ENCODE measurements at regions not wholly inside any gene's neighbourhood (a gene's known extent, or its start where the extent isn't known, plus 50 kb on each side); places are given as distances from the start of the nearest gene placed in this dataset.

- DNase-seq (no peak), ATAC-seq (no peak)
- H3K27ac ChIP-seq (ENCODE audit: low read length): no peak overlapping the region
- H3K9me2 ChIP-seq (replicated peaks; ENCODE audit: low read length): no peaks in the 10 kb centered on the region
- ChIA-PET POLR2A (ENCODE audit: unreplicated experiment) (no interaction called here), CTCF (no interaction called here)
- H3K4me2 ChIP-seq (ENCODE audit: low read length): no peak overlapping the region
- H3K36me3 ChIP-seq (ENCODE audit: low read depth, low read length): no peaks in the 10 kb centered on the region
- no peak overlapping the region for H3K9ac ChIP-seq (ENCODE audit: low read length)
- H3K27me3 ChIP-seq (ENCODE audit: low read length): no peaks in the 10 kb centered on the region
- H3K4me1 ChIP-seq (ENCODE audit: insufficient read depth, low read length): no peaks in the 10 kb centered on the region
- H3K4me3 ChIP-seq (ENCODE audit: low read length): no peak overlapping the region
- H3K79me2 ChIP-seq (ENCODE audit: low read length): no peaks in the 10 kb centered on the region
- intact Hi-C loops (cut with micrococcal nuclease): no loop called here
- H4K20me1 ChIP-seq (ENCODE audit: low read length): no peaks in the 10 kb centered on the region
- no peaks in the 10 kb centered on the region for H3K9me3 ChIP-seq (ENCODE audit: low read length)
- no peak overlapping the region for H2AFZ ChIP-seq (ENCODE audit: low read length)
- TF ChIP-seq EZH2phosphoT487 (IDR thresholded peaks at IDR 0.05; ENCODE audit: borderline replicate concordance, low read length) (no peak), CTCF (conservative IDR thresholded peaks at IDR 0.05; ENCODE audit: low read depth, low read length) (no peak), EZH2 (IDR thresholded peaks at IDR 0.05; ENCODE audit: low read length, unreplicated experiment) (no peak)
- no peaks in the 10 kb centered on the region for H3F3A ChIP-seq (ENCODE audit: low read length, unreplicated experiment)
- BruUV-seq (replicated peaks): no TSS peak
Measured at GRCh38 chr10:83945982-83946718, 193.2 kb upstream of the GHITM start.

- TF ChIP-seq EZH2phosphoT487 (IDR thresholded peaks at IDR 0.05; ENCODE audit: borderline replicate concordance, low read length) (no peak), EZH2 (IDR thresholded peaks at IDR 0.05; ENCODE audit: low read length, unreplicated experiment) (no peak), CTCF (conservative IDR thresholded peaks at IDR 0.05; ENCODE audit: low read depth, low read length) (no peak)
- H3K9me3 ChIP-seq (ENCODE audit: low read length): no peaks in the 10 kb centered on the region
- H3K9me2 ChIP-seq (replicated peaks; ENCODE audit: low read length): no peaks in the 10 kb centered on the region
- intact Hi-C loops (cut with micrococcal nuclease): no loop called here
- no peak overlapping the region for H3K4me3 ChIP-seq (ENCODE audit: low read length)
- no TSS peak for BruUV-seq (replicated peaks)
- no peaks in the 10 kb centered on the region for H3K79me2 ChIP-seq (ENCODE audit: low read length)
- H3K4me2 ChIP-seq (ENCODE audit: low read length): no peak overlapping the region
- ATAC-seq (no peak), DNase-seq (no peak)
- no peak overlapping the region for H2AFZ ChIP-seq (ENCODE audit: low read length)
- no peaks in the 10 kb centered on the region for H3K27me3 ChIP-seq (ENCODE audit: low read length)
- no peaks in the 10 kb centered on the region for H4K20me1 ChIP-seq (ENCODE audit: low read length)
- ChIA-PET POLR2A (ENCODE audit: unreplicated experiment) (no interaction called here), CTCF (no interaction called here)
- no peak overlapping the region for H3K9ac ChIP-seq (ENCODE audit: low read length)
- no peak overlapping the region for H3K27ac ChIP-seq (ENCODE audit: low read length)
- no peaks in the 10 kb centered on the region for H3F3A ChIP-seq (ENCODE audit: low read length, unreplicated experiment)
- H3K4me1 ChIP-seq (ENCODE audit: insufficient read depth, low read length): no peaks in the 10 kb centered on the region
- no peaks in the 10 kb centered on the region for H3K36me3 ChIP-seq (ENCODE audit: low read depth, low read length)
Measured at GRCh38 chr10:83952314-83952713, 187.0 kb upstream of the GHITM start.

- ChIA-PET CTCF (no interaction called here), POLR2A (ENCODE audit: unreplicated experiment) (no interaction called here)
- H3K9ac ChIP-seq (ENCODE audit: low read length): no peak overlapping the region
- H3K9me2 ChIP-seq (replicated peaks; ENCODE audit: low read length): no peaks in the 10 kb centered on the region
- no peaks in the 10 kb centered on the region for H3K36me3 ChIP-seq (ENCODE audit: low read depth, low read length)
- no peak overlapping the region for H3K4me2 ChIP-seq (ENCODE audit: low read length)
- H3K27ac ChIP-seq (ENCODE audit: low read length): no peak overlapping the region
- intact Hi-C loops (cut with micrococcal nuclease): no loop called here
- DNase-seq (no peak), ATAC-seq (no peak)
- no peaks in the 10 kb centered on the region for H3K27me3 ChIP-seq (ENCODE audit: low read length)
- no peak for TF ChIP-seq CTCF (conservative IDR thresholded peaks at IDR 0.05; ENCODE audit: low read depth, low read length)
- TF ChIP-seq EZH2 (IDR thresholded peaks at IDR 0.05; ENCODE audit: low read length, unreplicated experiment): no peak
- TF ChIP-seq EZH2phosphoT487 (IDR thresholded peaks at IDR 0.05; ENCODE audit: borderline replicate concordance, low read length): no peak
- BruUV-seq (replicated peaks): no TSS peak
- no peaks in the 10 kb centered on the region for H3F3A ChIP-seq (ENCODE audit: low read length, unreplicated experiment)
- H3K4me3 ChIP-seq (ENCODE audit: low read length): no peak overlapping the region
- H3K4me1 ChIP-seq (ENCODE audit: insufficient read depth, low read length): no peaks in the 10 kb centered on the region
- H2AFZ ChIP-seq (ENCODE audit: low read length): no peak overlapping the region
- no peaks in the 10 kb centered on the region for H3K79me2 ChIP-seq (ENCODE audit: low read length)
- H4K20me1 ChIP-seq (ENCODE audit: low read length): no peaks in the 10 kb centered on the region
- H3K9me3 ChIP-seq (ENCODE audit: low read length): no peaks in the 10 kb centered on the region
Measured at GRCh38 chr10:83953589-83953988, 185.7 kb upstream of the GHITM start.

Data from PC-3 (cell line).